Peyer's patch (tissue), 4 donors: ENCODE measurements at regions not wholly inside any gene's neighbourhood (a gene's known extent, or its start where the extent isn't known, plus 50 kb on each side); places are given as distances from the start of the nearest gene placed in this dataset.

Experiments used
- CTCF ChIP-seq, 6 experiments: fragments of 450-650 bp in 4 of 6; fragments of 200-600 bp in 2 of 6; sonication (generic) in 1 of 6; IDR thresholded peaks; one replicate each; pipeline ENCODE4 v1.5.1; 2017 to 2019; ENCODE audit warnings: antibody characterized with exemption in 6 of 6, mild to moderate bottlenecking in 3 of 6, moderate library complexity in 1 of 6
- POLR2A ChIP-seq, 2 donors: fragments of 450-650 bp; IDR thresholded peaks; one replicate each; pipeline ENCODE4 v1.5.1; 2017; ENCODE audit warnings: antibody characterized with exemption in 2 of 2, mild to moderate bottlenecking in 2 of 2, moderate library complexity in 2 of 2

- TF ChIP-seq CTCF (IDR thresholded peaks at IDR 0.05) = no peak
- TF ChIP-seq POLR2A (IDR thresholded peaks at IDR 0.05) = no peak
Measured at GRCh38 chr11:134880788-134881187, 468.7 kb upstream of the B3GAT1 start.
